WERI-Rb-1 (cell line): ENCODE measurements at regions not wholly inside any gene's neighbourhood (a gene's known extent, or its start where the extent isn't known, plus 50 kb on each side); places are given as distances from the start of the nearest gene placed in this dataset.

Experiments
- DNase-seq: peaks from one replicate; pipeline ENCODE4 v3.0.0-alpha.2; 2020
- H3K27ac ChIP-seq: fragments of 250-450 bp; sonication (Bioruptor Pico); 2 replicates; pipeline ENCODE4 v1.5.1; 2020; ENCODE audit warnings: mild to moderate bottlenecking, moderate library complexity
- H3K27me3 ChIP-seq: fragments of 250-450 bp; sonication (Bioruptor Pico); 2 replicates; pipeline ENCODE4 v1.5.1; 2021; ENCODE audit warnings: mild to moderate bottlenecking, low read depth, moderate library complexity; ENCODE audit not compliant: insufficient read depth, severe bottlenecking
- H3K36me3 ChIP-seq: fragments of 250-450 bp; sonication (Bioruptor Pico); 2 replicates; pipeline ENCODE4 v1.5.1; 2020; ENCODE audit warnings: mild to moderate bottlenecking, moderate library complexity
- H3K4me3 ChIP-seq: 2 replicates; pipeline ENCODE4 v1.5.1; 2011; ENCODE audit warnings: low read depth, mild to moderate bottlenecking, control low read depth, low read length
- H3K9me3 ChIP-seq: fragments of 250-450 bp; sonication (Bioruptor Pico); 2 replicates; pipeline ENCODE4 v1.5.1; 2021; ENCODE audit warnings: mild to moderate bottlenecking, moderate library complexity; ENCODE audit not compliant: severe bottlenecking
- TF ChIP-seq, protein P1 (sequence below): IDR thresholded peaks from 2 replicates; pipeline ENCODE4 v1.5.1; 2011; ENCODE audit warnings: low read depth, mild to moderate bottlenecking, control low read depth, inconsistent platforms, low read length

DNA sequence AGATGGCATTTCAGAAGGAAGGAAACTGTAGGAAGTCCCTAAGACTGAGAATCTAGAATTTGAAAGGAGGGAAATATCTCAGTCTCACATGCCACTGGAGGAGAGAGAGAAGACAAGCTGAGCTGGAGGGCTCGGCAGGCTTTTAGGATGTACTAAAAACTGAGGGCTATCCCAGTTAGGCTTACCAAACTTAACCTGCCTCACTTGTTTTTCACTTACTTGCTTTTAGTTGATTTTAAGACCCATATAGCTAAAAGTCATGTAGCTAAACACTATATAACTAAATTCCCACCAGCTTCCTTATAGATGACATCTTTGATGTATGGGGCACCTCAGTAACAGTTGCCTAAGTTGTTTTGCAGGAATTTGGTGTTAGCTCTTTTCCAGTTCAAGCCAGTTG, 288.0 kb downstream of the DOK5 start:
- Histone ChIP-seq H3K4me3 (no peak overlapping the region), H3K27me3 (peaks cover 17% of the 10 kb centered on the region), H3K27ac (no peak overlapping the region), H3K9me3 (no peaks in the 10 kb centered on the region), H3K36me3 (no peaks in the 10 kb centered on the region)
- TF ChIP-seq, protein P1, sequence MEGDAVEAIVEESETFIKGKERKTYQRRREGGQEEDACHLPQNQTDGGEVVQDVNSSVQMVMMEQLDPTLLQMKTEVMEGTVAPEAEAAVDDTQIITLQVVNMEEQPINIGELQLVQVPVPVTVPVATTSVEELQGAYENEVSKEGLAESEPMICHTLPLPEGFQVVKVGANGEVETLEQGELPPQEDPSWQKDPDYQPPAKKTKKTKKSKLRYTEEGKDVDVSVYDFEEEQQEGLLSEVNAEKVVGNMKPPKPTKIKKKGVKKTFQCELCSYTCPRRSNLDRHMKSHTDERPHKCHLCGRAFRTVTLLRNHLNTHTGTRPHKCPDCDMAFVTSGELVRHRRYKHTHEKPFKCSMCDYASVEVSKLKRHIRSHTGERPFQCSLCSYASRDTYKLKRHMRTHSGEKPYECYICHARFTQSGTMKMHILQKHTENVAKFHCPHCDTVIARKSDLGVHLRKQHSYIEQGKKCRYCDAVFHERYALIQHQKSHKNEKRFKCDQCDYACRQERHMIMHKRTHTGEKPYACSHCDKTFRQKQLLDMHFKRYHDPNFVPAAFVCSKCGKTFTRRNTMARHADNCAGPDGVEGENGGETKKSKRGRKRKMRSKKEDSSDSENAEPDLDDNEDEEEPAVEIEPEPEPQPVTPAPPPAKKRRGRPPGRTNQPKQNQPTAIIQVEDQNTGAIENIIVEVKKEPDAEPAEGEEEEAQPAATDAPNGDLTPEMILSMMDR = no peak
- no peak for DNase-seq

DNA sequence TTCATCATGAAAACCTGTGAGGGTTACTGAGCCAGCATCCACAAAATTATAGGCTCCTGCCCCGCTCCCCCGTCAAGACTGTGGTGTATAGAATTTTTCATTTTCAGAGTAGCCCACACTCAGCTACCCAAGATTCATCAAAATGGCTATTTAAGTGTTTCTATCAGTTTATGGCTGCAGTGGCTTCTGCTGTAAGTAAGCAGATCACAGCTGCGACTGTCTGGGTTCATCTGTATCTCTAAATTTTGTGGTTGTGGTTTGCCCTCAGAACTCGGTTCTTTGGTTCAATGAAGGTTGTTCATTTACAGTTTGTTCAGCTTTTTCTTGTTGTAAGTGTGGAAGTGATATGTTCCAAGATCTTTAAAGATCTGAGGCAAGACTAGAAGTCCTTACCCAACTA, 284.2 kb downstream of the DOK5 start:
- no peaks in the 10 kb centered on the region for H3K36me3 ChIP-seq
- peaks cover 9% of the 10 kb centered on the region for H3K27me3 ChIP-seq
- H3K27ac ChIP-seq = no peak overlapping the region
- no peak for DNase-seq
- H3K4me3 ChIP-seq = no peak overlapping the region
- H3K9me3 ChIP-seq = peaks cover 2% of the 10 kb centered on the region
- TF ChIP-seq, protein P1 = no peak

DNA sequence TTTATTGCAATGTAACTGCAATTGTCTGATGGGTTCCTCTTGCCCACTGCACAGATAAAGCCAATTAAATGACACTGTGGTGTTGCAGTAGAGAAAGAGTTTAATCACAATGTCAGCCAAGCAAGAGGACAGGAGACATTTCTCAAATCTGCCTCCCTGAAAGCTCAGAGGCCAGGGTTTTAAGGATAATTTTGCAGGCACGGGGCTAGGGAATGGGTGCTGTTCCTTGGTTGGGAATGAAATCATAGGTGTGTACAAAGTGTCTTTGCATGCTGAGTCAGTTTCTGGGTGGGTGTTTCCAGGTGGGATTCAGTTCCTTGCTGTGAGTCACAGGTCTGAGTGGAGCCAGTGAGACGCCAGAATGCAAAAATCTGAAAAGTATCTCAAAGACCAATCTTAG, 271.4 kb downstream of the DOK5 start:
- no peak overlapping the region for H3K4me3 ChIP-seq
- TF ChIP-seq, protein P1 = no peak
- no peaks in the 10 kb centered on the region for H3K36me3 ChIP-seq
- DNase-seq = no peak
- no peaks in the 10 kb centered on the region for H3K9me3 ChIP-seq
- H3K27me3 ChIP-seq = peaks cover 9% of the 10 kb centered on the region
- H3K27ac ChIP-seq = no peak overlapping the region

DNA sequence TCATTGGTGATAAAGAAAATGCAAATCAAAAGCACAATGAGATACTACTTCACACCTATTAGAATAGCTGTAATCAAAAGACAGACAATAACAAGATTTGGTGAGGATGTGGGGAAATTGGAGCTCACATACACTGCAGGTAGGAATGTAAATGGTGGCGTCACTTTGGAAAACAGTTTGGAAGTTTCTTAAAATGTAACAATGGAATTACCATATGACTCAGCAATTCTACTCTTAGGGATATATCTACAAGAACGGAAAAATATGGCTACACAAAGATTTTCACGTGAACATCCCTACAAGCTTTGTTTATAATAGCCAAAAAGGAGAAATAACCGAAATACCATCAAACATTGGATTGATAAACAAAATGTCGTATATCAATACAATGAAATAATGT, 270.4 kb downstream of the DOK5 start:
- no peaks in the 10 kb centered on the region for H3K36me3 ChIP-seq
- no peaks in the 10 kb centered on the region for H3K9me3 ChIP-seq
- H3K27ac ChIP-seq = no peak overlapping the region
- H3K4me3 ChIP-seq = no peak overlapping the region
- no peak for DNase-seq
- peaks cover 16% of the 10 kb centered on the region for H3K27me3 ChIP-seq
- TF ChIP-seq, protein P1 = no peak

DNA sequence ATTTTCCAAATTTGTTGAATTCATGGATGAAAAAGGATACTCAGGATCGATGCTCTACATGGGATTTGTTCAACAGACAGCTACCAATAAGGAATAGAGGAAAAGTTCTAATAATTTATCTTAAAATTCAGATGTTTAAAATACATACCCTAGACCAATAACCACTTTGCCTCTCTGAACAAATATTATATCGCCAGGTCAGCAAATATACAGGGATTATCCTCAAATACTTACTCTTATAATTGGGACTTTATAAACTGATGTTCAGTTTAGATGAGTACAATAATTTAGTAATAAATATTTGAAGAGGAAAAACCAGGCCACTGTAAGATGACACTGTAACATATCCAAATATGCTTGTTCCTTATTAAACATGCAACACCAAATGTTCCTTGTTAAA, 268.7 kb downstream of the DOK5 start:
- H3K36me3 ChIP-seq = no peaks in the 10 kb centered on the region
- DNase-seq = no peak
- H3K27me3 ChIP-seq = peaks cover 29% of the 10 kb centered on the region
- no peaks in the 10 kb centered on the region for H3K9me3 ChIP-seq
- no peak overlapping the region for H3K27ac ChIP-seq
- TF ChIP-seq, protein P1 = no peak
- H3K4me3 ChIP-seq = no peak overlapping the region

DNA sequence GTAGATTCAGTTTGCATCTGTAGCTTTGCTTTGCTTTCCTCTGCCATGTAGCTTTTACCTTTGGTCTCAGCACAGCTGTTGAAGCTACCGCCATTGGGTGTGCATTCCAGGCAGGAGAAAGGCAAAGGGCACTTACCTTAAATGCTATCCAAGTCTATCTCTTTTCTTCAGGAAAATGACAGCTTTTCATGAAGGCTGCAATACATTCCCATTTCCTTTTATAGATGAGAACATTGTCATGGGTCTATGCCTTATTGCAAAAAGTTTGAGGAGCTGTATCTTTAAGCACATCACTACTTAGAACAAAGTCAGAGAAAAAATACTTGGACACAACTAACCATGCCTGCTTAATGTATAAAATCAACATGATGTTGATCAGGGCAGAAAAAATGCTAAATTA, 266.8 kb downstream of the DOK5 start:
- Histone ChIP-seq H3K27me3 (peaks cover 37% of the 10 kb centered on the region), H3K36me3 (no peaks in the 10 kb centered on the region), H3K4me3 (no peak overlapping the region), H3K27ac (no peak overlapping the region), H3K9me3 (no peaks in the 10 kb centered on the region)
- no peak for DNase-seq
- TF ChIP-seq, protein P1 = no peak
